EH (cell line): ENCODE measurements at regions not wholly inside any gene's neighbourhood (a gene's known extent, or its start where the extent isn't known, plus 50 kb on each side); places are given as distances from the start of the nearest gene placed in this dataset.
"Not testable (repeated sequence)": the region's sequence is repeated elsewhere in the genome, so short reads cannot be mapped to it uniquely, and the experiment has no call there.

Experiments
- DNase-seq: peaks from one replicate; pipeline ENCODE4 v3.0.0-alpha.2; 2015; ENCODE audit warnings: low read depth

DNA sequence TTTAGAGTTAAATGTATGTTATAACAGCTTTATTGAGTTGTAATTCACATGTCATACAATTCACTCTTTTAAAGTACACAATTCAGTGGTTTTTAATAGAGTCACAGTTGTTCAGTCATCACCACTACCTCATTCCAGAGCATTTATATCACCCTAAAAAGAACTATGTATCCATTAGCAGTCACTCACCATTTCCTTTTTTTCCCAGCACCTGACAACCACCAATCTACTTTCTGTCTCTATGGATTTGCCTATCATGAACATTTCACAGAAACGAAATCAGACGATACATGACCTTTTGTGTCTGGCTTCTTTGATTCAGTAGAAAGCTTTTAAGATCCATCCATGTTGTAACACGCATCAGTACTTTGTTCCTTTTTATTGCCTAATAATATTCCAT, 52.9 kb upstream of the FRAS1 start:
- peak; percentile 49 for DNase-seq

DNA sequence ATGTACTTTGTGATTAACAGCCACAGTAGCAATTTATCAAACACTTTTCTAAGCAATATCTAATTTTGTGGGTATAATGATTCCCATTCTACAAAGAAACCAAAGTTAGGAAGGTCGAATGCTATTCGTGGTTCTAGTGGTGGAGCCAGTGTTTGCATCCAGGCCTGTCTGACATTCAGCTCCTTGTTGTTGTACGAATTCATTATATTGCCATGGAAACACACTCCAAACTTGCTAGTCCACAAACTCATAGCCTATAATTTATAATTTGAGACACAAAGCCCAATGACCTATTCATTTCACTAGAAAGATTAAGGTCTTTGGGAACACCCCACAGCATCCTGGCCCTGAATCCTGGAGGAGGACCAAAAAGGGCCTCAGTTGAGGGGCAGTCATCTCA, 52.0 kb upstream of the FRAS1 start:
- no peak for DNase-seq

DNA sequence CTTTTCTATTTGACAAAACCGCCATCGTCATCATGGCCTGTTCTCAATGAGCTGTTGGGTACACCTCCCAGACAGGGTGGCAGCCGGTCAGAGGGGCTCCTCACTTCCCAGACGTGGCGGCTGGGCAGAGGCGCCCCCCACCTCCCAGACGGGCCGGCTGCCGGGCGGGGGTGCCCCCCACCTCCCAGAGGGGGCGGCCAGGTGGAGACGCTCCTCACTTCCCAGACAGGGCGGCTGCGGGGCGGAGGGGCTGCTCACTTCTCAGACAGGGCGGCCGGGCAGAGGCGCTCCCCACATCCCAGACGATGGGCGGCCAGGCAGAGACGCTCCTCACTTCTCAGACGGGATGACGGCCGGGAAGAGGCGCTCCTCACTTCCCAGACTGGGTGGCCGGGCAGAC, 50.1 kb upstream of the FRAS1 start:
- DNase-seq: not testable (repeated sequence)
